ENCODE measurements at regions not wholly inside any gene's neighbourhood (a gene's known extent, or its start where the extent isn't known, plus 50 kb on each side); places are given as distances from the start of the nearest gene placed in this dataset.

DNA sequence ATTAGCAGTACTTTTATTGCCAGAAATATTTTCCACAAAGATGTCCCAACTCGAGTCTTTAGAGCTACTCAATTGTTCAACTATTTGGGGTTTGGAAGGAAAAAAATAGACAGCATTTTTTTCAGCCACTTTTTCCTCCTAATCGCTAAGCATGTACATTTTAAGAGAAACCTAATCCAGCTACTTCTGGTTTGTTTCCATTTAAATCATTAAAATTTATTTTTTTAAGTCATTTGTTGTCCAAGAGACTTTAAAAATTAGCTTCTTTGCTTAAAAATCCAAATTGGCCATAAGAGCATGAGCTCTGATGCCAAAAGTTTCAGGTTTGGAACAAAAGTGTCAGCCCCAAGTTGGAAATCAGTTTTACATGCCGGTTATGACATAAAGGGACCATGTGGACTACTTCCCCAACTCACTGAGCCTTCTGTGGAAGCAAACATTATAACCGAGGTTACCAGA, 186.3 kb upstream of the INTU start:
- TF ChIP-seq, protein P1, sequence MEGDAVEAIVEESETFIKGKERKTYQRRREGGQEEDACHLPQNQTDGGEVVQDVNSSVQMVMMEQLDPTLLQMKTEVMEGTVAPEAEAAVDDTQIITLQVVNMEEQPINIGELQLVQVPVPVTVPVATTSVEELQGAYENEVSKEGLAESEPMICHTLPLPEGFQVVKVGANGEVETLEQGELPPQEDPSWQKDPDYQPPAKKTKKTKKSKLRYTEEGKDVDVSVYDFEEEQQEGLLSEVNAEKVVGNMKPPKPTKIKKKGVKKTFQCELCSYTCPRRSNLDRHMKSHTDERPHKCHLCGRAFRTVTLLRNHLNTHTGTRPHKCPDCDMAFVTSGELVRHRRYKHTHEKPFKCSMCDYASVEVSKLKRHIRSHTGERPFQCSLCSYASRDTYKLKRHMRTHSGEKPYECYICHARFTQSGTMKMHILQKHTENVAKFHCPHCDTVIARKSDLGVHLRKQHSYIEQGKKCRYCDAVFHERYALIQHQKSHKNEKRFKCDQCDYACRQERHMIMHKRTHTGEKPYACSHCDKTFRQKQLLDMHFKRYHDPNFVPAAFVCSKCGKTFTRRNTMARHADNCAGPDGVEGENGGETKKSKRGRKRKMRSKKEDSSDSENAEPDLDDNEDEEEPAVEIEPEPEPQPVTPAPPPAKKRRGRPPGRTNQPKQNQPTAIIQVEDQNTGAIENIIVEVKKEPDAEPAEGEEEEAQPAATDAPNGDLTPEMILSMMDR (IDR thresholded peaks at IDR 0.05; ENCODE audit: insufficient read depth, low read length): no peak
- TF ChIP-seq POLR2AphosphoS5 (IDR thresholded peaks at IDR 0.05; ENCODE audit: low read depth): no peak
- TF ChIP-seq, protein P2, sequence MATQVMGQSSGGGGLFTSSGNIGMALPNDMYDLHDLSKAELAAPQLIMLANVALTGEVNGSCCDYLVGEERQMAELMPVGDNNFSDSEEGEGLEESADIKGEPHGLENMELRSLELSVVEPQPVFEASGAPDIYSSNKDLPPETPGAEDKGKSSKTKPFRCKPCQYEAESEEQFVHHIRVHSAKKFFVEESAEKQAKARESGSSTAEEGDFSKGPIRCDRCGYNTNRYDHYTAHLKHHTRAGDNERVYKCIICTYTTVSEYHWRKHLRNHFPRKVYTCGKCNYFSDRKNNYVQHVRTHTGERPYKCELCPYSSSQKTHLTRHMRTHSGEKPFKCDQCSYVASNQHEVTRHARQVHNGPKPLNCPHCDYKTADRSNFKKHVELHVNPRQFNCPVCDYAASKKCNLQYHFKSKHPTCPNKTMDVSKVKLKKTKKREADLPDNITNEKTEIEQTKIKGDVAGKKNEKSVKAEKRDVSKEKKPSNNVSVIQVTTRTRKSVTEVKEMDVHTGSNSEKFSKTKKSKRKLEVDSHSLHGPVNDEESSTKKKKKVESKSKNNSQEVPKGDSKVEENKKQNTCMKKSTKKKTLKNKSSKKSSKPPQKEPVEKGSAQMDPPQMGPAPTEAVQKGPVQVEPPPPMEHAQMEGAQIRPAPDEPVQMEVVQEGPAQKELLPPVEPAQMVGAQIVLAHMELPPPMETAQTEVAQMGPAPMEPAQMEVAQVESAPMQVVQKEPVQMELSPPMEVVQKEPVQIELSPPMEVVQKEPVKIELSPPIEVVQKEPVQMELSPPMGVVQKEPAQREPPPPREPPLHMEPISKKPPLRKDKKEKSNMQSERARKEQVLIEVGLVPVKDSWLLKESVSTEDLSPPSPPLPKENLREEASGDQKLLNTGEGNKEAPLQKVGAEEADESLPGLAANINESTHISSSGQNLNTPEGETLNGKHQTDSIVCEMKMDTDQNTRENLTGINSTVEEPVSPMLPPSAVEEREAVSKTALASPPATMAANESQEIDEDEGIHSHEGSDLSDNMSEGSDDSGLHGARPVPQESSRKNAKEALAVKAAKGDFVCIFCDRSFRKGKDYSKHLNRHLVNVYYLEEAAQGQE (IDR thresholded peaks at IDR 0.05; ENCODE audit: insufficient replicate concordance, low read depth): no peak

Data from HL-60 (cell line).